Breast epithelium (tissue), 4 donors: ENCODE measurements at regions not wholly inside any gene's neighbourhood (a gene's known extent, or its start where the extent isn't known, plus 50 kb on each side); places are given as distances from the start of the nearest gene placed in this dataset.

ENCODE experiments used
- DNase-seq, 2 donors: peaks; one replicate each; pipeline ENCODE4 v3.0.0-alpha.2; 2019; ENCODE audit warnings: low spot score in 2 of 2
- H3K27ac ChIP-seq, 2 donors: fragments of 200-600 bp; sonication (generic) in 1 of 2; one replicate each; pipeline ENCODE4 v1.5.1; 2016 to 2019; ENCODE audit warnings: mild to moderate bottlenecking in 1 of 2
- H3K27me3 ChIP-seq, 2 donors: fragments of 200-600 bp; sonication (generic) in 1 of 2; one replicate each; pipeline versions ENCODE4 v1.5.1 to v1.6.0; 2017 to 2019; ENCODE audit warnings: control low read depth in 1 of 2, mild to moderate bottlenecking in 1 of 2
- H3K36me3 ChIP-seq: fragments of 200-600 bp; one replicate; pipeline ENCODE4 v1.5.1; 2019
- H3K4me1 ChIP-seq, 2 donors: fragments of 200-600 bp; sonication (generic); one replicate each; pipeline ENCODE4 v1.5.1; 2016 to 2019; ENCODE audit warnings: control low read depth in 1 of 2
- H3K4me3 ChIP-seq, 3 donors: fragments of 200-600 bp; sonication (generic); 1 replicate in 2 of 3; 2 replicates in 1 of 3; pipeline ENCODE4 v1.5.1; 2016 to 2019; ENCODE audit warnings: mild to moderate bottlenecking in 3 of 3, moderate library complexity in 2 of 3
- H3K9me3 ChIP-seq, 2 donors: fragments of 200-600 bp; sonication (generic) in 1 of 2; one replicate each; pipeline ENCODE4 v1.5.1; 2016 to 2019; ENCODE audit warnings: control low read depth in 1 of 2
- CTCF ChIP-seq, 3 donors: fragments of 450-650 bp; IDR thresholded peaks; one replicate each; pipeline ENCODE4 v1.5.1; 2016 to 2017; ENCODE audit warnings: antibody characterized with exemption in 3 of 3, mild to moderate bottlenecking in 3 of 3, moderate library complexity in 3 of 3
- POLR2A ChIP-seq: fragments of 450-650 bp; IDR thresholded peaks from one replicate; pipeline ENCODE4 v1.6.1; 2016; ENCODE audit warnings: antibody characterized with exemption, mild to moderate bottlenecking, moderate library complexity
- POLR2AphosphoS5 ChIP-seq, 3 donors: sonication (generic); formaldehyde crosslinking; IDR thresholded peaks; one replicate each; pipeline ENCODE4 v1.6.1; 2017; ENCODE audit warnings: antibody characterized with exemption in 3 of 3
- intact Hi-C: fragments of 100-400 bp; cut with DNase I; formaldehyde crosslinking; loops from one replicate; pipeline ENCODE4 v1.15.1; 2023; ENCODE audit warnings: low total_unique reads

- Histone ChIP-seq H3K27me3 (no peaks in the 10 kb centered on the region), H3K36me3 (no peaks in the 10 kb centered on the region), H3K4me3 (no peak overlapping the region), H3K9me3 (peaks cover 0 to 8% of the 10 kb centered on the region in 2 donors), H3K27ac (no peak overlapping the region), H3K4me1 (no peaks in the 10 kb centered on the region)
- no peak for TF ChIP-seq POLR2A
- TF ChIP-seq CTCF (IDR thresholded peaks at IDR 0.05), result no peak
- TF ChIP-seq POLR2AphosphoS5 (IDR thresholded peaks at IDR 0.05), result no peak
- DNase-seq, result no peak
- intact Hi-C loops, result no loop called here
These were observed 2447.0 kb downstream of the TP53TG3F start for GRCh38 chr16:35906440-35906839.

DNA sequence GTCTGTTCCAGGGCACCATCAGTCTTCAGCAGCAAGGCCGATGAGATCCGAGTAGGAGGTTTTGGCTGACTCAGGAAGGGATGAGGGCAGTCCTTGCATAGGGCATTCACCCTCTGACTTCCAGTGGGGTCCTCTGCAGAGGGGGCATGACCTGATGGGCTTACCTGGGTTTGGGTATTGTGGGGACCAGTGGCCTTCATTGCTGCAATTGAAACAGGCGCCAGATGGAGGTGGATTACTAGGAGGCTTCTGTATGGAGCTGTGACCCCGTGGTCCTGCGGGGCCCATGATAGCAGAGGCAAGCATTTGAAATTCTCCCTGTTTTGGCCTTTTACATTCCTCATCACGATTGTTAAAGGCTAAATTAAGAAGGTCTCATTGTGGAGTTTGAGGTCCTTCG is 2448.7 kb downstream of the TP53TG3F start:
- Histone ChIP-seq H3K36me3 (no peaks in the 10 kb centered on the region), H3K27ac (no peak overlapping the region), H3K9me3 (peaks cover 4 to 12% of the 10 kb centered on the region in 2 donors), H3K27me3 (no peaks in the 10 kb centered on the region), H3K4me1 (no peaks in the 10 kb centered on the region), H3K4me3 (no peak overlapping the region)
- TF ChIP-seq POLR2A (no peak), CTCF (IDR thresholded peaks at IDR 0.05) (no peak), POLR2AphosphoS5 (IDR thresholded peaks at IDR 0.05) (no peak)
- intact Hi-C loops, result no loop called here
- no peak for DNase-seq

DNA sequence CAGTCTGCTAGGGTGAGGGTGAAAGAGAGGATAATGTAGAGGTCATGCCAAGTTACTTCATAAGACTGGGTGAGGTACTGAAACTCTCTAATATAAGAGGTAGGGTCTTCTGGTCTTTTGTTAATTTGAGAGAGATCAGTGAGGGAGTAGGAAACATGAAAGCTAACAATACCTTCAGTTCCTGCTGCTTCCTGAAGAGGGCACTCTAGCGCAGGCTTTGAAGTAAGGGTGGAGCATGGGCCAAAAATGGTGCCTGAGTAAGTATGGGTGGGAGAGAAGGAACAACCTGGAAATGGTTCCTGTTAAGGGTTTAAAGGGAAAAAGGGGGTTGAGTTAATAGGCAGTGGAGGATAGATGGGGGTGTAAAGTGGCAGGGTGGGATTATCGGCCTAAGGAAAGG is 2449.5 kb downstream of the TP53TG3F start:
- intact Hi-C loops, result no loop called here
- Histone ChIP-seq H3K9me3 (peaks cover 4 to 12% of the 10 kb centered on the region in 2 donors), H3K36me3 (no peaks in the 10 kb centered on the region), H3K27ac (no peak overlapping the region), H3K4me3 (no peak overlapping the region), H3K4me1 (no peaks in the 10 kb centered on the region), H3K27me3 (no peaks in the 10 kb centered on the region)
- no peak for DNase-seq
- TF ChIP-seq CTCF (IDR thresholded peaks at IDR 0.05), result no peak

DNA sequence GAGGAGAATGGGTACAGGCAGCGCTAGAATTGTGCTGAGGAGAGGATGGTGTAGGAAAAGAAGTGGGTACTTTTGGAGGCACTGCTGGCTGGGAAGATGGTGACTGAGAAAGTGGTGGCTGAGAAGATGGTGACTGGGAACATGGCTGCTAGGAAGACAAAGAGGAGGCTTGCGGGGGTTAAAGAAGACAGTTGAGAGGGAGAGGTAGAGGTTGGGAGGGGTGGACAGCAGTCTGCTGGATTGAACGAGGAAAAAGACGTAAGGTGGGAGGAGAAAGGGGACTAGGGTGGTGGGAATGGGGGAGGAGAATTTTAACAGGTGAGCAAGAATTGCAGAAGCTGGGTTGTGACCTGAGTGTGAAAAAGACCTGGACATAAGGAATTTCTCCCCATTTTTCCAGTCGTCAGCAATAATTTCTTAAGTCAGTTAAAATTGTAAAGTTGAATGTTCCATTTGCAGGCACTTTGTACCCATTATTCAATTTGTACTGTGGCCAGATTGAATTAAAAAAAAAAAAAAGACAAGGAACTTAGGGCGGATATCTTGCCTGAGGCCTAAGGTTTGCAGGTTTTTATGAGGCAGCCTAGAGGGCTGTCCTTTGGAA is 2450.0 kb downstream of the TP53TG3F start:
- intact Hi-C loops, result no loop called here
- H3K9me3 ChIP-seq, result peaks cover 4 to 12% of the 10 kb centered on the region in 2 donors
- TF ChIP-seq CTCF (IDR thresholded peaks at IDR 0.05) (no peak), POLR2A (no peak), POLR2AphosphoS5 (IDR thresholded peaks at IDR 0.05) (no peak)
- no peak for DNase-seq
- H3K36me3 ChIP-seq, result no peaks in the 10 kb centered on the region
- H3K27ac ChIP-seq, result no peak overlapping the region
- no peaks in the 10 kb centered on the region for H3K27me3 ChIP-seq
- H3K4me1 ChIP-seq, result no peaks in the 10 kb centered on the region
- no peak overlapping the region for H3K4me3 ChIP-seq

DNA sequence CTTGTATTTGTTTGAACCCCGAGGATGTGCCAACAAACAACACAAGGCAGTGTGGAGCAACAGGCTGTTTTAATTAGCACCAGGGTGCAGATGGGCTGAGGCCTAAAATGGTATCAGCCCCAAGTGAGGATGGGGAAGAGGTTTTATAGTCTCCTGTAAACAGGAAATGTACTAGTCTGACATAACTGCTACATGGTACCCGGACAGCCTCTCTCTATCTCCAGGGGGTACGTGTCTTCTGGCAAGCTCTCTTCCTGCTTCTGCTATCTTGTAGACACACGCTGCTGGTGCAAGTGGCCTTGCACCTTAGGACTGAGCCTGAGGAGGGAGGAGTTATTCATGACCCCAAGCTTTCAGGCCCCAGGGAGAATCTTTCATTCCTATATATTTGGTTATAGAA is 2451.0 kb downstream of the TP53TG3F start:
- intact Hi-C loops, result no loop called here
- peaks cover 4 to 12% of the 10 kb centered on the region in 2 donors for H3K9me3 ChIP-seq
- no peak overlapping the region for H3K4me3 ChIP-seq
- no peaks in the 10 kb centered on the region for H3K27me3 ChIP-seq
- no peaks in the 10 kb centered on the region for H3K36me3 ChIP-seq
- DNase-seq, result no peak
- no peak overlapping the region for H3K27ac ChIP-seq
- H3K4me1 ChIP-seq, result no peaks in the 10 kb centered on the region
- TF ChIP-seq POLR2AphosphoS5 (IDR thresholded peaks at IDR 0.05), result no peak
- no peak for TF ChIP-seq POLR2A

- no peak for DNase-seq
- Histone ChIP-seq H3K4me1 (no peaks in the 10 kb centered on the region), H3K27me3 (no peaks in the 10 kb centered on the region), H3K4me3 (no peak overlapping the region), H3K27ac (no peak overlapping the region), H3K36me3 (no peaks in the 10 kb centered on the region), H3K9me3 (peaks cover 4 to 27% of the 10 kb centered on the region in 2 donors)
- intact Hi-C loops, result no loop called here
- TF ChIP-seq CTCF (IDR thresholded peaks at IDR 0.05) (no peak), POLR2AphosphoS5 (IDR thresholded peaks at IDR 0.05) (no peak), POLR2A (no peak)
These were observed 2452.5 kb downstream of the TP53TG3F start for GRCh38 chr16:35911899-35912298.
